HG03439 (cell line): ENCODE measurements at regions not wholly inside any gene's neighbourhood (a gene's known extent, or its start where the extent isn't known, plus 50 kb on each side); places are given as distances from the start of the nearest gene placed in this dataset.

Experiments used
- ATAC-seq: cut with Tn5 transposase; IDR thresholded peaks from one replicate; pipeline ENCODE4 v1.9.1; 2021; ENCODE audit warnings: mild to moderate bottlenecking, moderate library complexity; ENCODE audit not compliant: unreplicated experiment

DNA sequence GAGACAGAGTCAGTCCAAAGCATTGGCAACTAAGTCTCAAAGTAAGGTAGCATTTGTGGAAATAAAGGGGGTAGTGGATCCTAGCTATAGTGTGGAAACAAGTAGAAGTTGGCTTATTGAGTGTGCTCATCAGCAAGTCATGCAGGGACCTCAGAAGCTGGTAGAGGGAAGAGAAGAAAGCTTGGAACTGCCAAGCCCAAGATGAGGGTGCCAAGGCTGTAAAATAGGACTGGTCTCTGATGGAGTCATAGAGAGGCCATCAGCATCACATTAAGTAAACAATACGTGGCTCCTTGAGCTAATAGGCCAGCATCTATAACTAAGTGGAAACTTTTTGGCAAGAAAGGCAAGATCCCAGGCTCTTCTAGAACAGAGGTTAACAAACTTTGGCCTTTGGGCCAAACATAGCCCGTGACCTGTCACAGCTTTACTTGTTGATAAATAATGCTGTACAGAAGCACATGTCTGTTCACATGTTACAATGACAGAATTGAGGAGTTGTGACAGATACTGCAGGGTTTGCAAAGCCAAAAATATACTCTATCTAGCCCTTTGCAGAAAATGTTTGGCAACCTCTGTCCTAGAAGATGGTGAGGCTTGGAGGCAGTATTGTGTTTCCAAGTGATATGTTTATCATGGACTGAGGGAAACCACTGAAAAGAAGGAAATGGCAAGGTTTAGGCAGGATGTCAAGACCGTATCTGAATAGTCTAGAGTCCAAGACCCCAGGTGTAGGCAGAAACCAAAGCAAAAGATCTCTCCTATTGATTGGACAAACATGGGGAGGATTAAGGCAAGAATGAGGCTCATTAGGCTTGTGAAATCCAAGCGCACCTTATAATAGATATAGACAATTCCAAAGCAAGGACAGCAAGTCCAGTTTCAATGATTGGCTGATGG lies 62.5 kb upstream of the CD44 start:
- ATAC-seq = no peak

- ATAC-seq = peak; percentile 41
Observed at GRCh38 chr11:35077709-35078469, 61.1 kb upstream of the CD44 start.

- ATAC-seq = no peak
Observed at GRCh38 chr11:35078470-35078735, 60.6 kb upstream of the CD44 start.

DNA sequence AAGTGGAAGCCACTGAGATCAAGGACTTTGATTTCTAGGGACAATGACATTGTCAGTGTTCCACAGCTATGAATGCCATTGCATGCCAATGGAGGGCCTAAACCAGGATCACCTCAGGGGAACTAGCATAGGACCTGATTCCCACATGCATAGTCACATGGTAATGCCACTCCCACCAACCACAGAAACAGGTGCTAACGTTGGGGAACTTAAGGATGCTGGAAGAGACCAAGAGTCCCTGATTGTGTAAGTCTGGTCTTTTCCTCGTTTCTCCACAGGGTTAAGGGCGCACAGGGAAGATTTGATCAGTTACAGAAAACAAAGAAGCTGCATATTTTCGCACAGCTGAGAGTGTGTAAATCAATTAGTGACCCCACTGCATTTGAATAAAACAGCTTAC lies 59.4 kb upstream of the CD44 start:
- no peak for ATAC-seq

- ATAC-seq = peak; percentile 73
Observed at GRCh38 chr11:35082321-35083180, 56.4 kb upstream of the CD44 start.

DNA sequence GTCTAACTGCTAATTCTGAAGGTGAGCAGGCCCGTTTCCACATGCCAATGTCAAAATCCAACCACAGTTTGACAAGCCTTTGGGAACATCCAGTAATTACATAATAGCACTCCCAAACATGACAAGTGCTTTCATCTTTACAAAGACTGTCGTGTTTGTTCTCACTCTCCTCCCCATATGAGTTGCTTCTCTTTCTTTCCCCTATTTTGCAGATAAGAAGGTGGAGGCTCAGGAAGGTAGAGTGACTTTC lies 55.9 kb upstream of the CD44 start:
- no peak for ATAC-seq

GRCh38 chr11:35083431-35084238 lies 55.3 kb upstream of the CD44 start:
- ATAC-seq = peak; percentile 66

DNA sequence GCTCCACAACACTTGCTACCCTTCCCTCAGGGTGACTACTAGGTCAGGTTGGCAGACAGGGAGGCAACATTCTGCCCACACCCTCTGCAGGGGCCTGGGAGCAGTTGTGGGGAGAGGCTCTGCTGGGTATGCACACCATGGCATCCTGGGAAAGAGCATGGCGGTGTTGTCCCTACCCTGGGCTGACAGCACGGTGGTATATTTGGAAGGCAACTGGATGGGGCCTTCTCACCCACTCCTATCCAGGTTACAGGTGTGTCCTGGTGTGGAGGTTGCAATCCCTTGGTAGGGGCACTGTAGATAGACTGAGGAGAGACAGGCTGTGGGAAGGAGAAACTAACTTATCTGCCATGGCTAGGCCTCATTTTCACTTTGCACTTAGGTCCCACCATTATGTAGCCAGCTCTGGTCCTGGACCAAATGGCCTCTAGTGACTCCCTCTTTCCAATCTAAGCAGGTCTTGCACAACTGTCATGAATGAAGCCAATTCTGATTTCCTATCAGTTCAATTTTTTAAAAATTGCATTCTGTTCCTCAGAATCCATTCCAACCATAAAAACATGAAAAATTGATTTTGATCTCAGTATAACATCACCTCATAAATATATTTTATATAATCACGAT lies 54.0 kb upstream of the CD44 start:
- ATAC-seq = no peak

DNA sequence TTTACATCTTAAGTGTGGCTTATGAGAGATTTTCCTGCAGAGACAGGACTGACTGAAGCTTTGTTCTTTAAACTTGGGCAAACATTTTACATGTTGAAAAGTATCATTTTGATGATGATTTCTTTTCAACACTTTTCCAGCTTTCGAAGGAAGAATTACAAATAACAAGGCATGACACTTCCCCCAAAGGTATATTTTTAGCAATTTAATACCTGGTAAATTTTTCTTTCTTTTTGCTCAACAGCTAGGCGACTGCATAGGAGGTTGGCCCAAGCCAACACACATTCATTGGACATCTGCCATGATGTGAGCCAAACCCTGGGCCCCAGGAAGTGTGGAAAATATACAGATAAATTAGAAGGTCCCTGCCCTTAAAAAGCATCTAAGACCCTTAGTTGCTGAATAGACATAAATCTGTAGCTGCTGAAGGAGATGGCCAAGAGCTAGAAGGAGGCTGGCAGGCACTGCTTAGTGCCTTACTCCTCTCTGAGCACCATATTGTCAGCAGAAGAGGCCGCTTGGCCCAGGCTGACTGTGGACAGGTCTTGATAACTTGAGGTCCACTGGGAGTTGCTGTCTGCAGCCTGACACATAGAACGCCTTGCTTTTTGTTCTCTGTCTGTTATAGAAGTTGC lies 53.3 kb upstream of the CD44 start:
- no peak for ATAC-seq

- ATAC-seq = no peak
Observed at GRCh38 chr11:35087648-35088047, 51.3 kb upstream of the CD44 start.

GRCh38 chr11:35088226-35088625 lies 50.7 kb upstream of the CD44 start:
- no peak for ATAC-seq

- no peak for ATAC-seq
Observed at GRCh38 chr11:35088676-35089075, 50.3 kb upstream of the CD44 start.
